Skeletal muscle satellite cell (primary cell): ENCODE measurements at regions not wholly inside any gene's neighbourhood (a gene's known extent, or its start where the extent isn't known, plus 50 kb on each side); places are given as distances from the start of the nearest gene placed in this dataset.

Source experiments
- H3K27me3 ChIP-seq: 2 replicates; pipeline ENCODE4 v1.7.0; 2013; ENCODE audit warnings: low read length; ENCODE audit not compliant: control insufficient read depth, insufficient read depth
- H3K36me3 ChIP-seq: 2 replicates; pipeline ENCODE4 v1.7.0; 2013; ENCODE audit warnings: mild to moderate bottlenecking, control low read depth, low read length; ENCODE audit not compliant: insufficient read depth
- H3K4me1 ChIP-seq: 2 replicates; pipeline ENCODE4 v1.7.0; 2013; ENCODE audit warnings: low read length; ENCODE audit not compliant: control insufficient read depth, insufficient read depth
- H3K4me2 ChIP-seq: 2 replicates; pipeline ENCODE4 v1.7.0; 2013; ENCODE audit warnings: mild to moderate bottlenecking, low read length
- H3K4me3 ChIP-seq: 2 replicates; pipeline ENCODE4 v1.7.0; 2013; ENCODE audit warnings: low read length
- H3K9ac ChIP-seq: 2 replicates; pipeline ENCODE4 v1.7.0; 2013; ENCODE audit warnings: mild to moderate bottlenecking, low read depth, low read length, moderate library complexity
- H3K9me3 ChIP-seq: replicated peaks from 2 replicates; pipeline ENCODE4 v1.7.0; 2013; ENCODE audit warnings: mild to moderate bottlenecking, control low read depth, low read length

- Histone ChIP-seq H3K27me3 (no peaks in the 10 kb centered on the region), H3K4me3 (no peak overlapping the region), H3K4me2 (no peak overlapping the region), H3K9ac (no peak overlapping the region), H3K36me3 (no peaks in the 10 kb centered on the region), H3K4me1 (peaks cover 12% of the 10 kb centered on the region), H3K9me3 (no peaks in the 10 kb centered on the region)
Observed at GRCh38 chr3:124383846-124384466, 346.3 kb upstream of the UMPS start.

GRCh38 chr3:124384527-124384926 is 345.7 kb upstream of the UMPS start:
- Histone ChIP-seq H3K4me2 (no peak overlapping the region), H3K27me3 (no peaks in the 10 kb centered on the region), H3K36me3 (no peaks in the 10 kb centered on the region), H3K4me3 (no peak overlapping the region), H3K9me3 (no peaks in the 10 kb centered on the region), H3K4me1 (peaks cover 12% of the 10 kb centered on the region), H3K9ac (no peak overlapping the region)

GRCh38 chr3:124385996-124386395 is 344.3 kb upstream of the UMPS start:
- Histone ChIP-seq H3K36me3 (no peaks in the 10 kb centered on the region), H3K4me2 (no peak overlapping the region), H3K4me1 (peaks cover 12% of the 10 kb centered on the region), H3K27me3 (no peaks in the 10 kb centered on the region), H3K9ac (no peak overlapping the region), H3K9me3 (no peaks in the 10 kb centered on the region), H3K4me3 (no peak overlapping the region)

GRCh38 chr3:124386996-124387595 is 343.2 kb upstream of the UMPS start:
- Histone ChIP-seq H3K4me1 (peaks cover 4% of the 10 kb centered on the region), H3K9me3 (no peaks in the 10 kb centered on the region), H3K27me3 (no peaks in the 10 kb centered on the region), H3K4me3 (no peak overlapping the region), H3K36me3 (no peaks in the 10 kb centered on the region), H3K4me2 (no peak overlapping the region), H3K9ac (no peak overlapping the region)

GRCh38 chr3:124391774-124392173 is 338.5 kb upstream of the UMPS start:
- Histone ChIP-seq H3K9me3 (no peaks in the 10 kb centered on the region), H3K9ac (no peak overlapping the region), H3K4me1 (no peaks in the 10 kb centered on the region), H3K36me3 (no peaks in the 10 kb centered on the region), H3K4me3 (no peak overlapping the region), H3K27me3 (no peaks in the 10 kb centered on the region), H3K4me2 (no peak overlapping the region)

- H3K4me1 ChIP-seq = no peaks in the 10 kb centered on the region
- no peak overlapping the region for H3K9ac ChIP-seq
- H3K27me3 ChIP-seq = no peaks in the 10 kb centered on the region
- H3K4me2 ChIP-seq = no peak overlapping the region
- H3K36me3 ChIP-seq = no peaks in the 10 kb centered on the region
- no peaks in the 10 kb centered on the region for H3K9me3 ChIP-seq
- H3K4me3 ChIP-seq = no peak overlapping the region
Observed at GRCh38 chr3:124393340-124393739, 336.9 kb upstream of the UMPS start.

GRCh38 chr3:124395162-124395561 is 335.1 kb upstream of the UMPS start:
- H3K9me3 ChIP-seq = no peaks in the 10 kb centered on the region
- no peak overlapping the region for H3K9ac ChIP-seq
- no peak overlapping the region for H3K4me3 ChIP-seq
- H3K4me2 ChIP-seq = no peak overlapping the region
- H3K36me3 ChIP-seq = no peaks in the 10 kb centered on the region
- H3K4me1 ChIP-seq = no peaks in the 10 kb centered on the region
- no peaks in the 10 kb centered on the region for H3K27me3 ChIP-seq

- Histone ChIP-seq H3K9me3 (no peaks in the 10 kb centered on the region), H3K36me3 (no peaks in the 10 kb centered on the region), H3K4me2 (no peak overlapping the region), H3K9ac (no peak overlapping the region), H3K4me1 (no peaks in the 10 kb centered on the region), H3K27me3 (no peaks in the 10 kb centered on the region), H3K4me3 (no peak overlapping the region)
Observed at GRCh38 chr3:124395584-124396338, 334.5 kb upstream of the UMPS start.

- no peaks in the 10 kb centered on the region for H3K27me3 ChIP-seq
- no peaks in the 10 kb centered on the region for H3K36me3 ChIP-seq
- no peak overlapping the region for H3K9ac ChIP-seq
Observed at GRCh38 chr3:124396339-124396950, 333.8 kb upstream of the UMPS start.

GRCh38 chr3:124397088-124397487 is 333.2 kb upstream of the UMPS start:
- Histone ChIP-seq H3K9ac (no peak overlapping the region), H3K4me2 (no peak overlapping the region), H3K9me3 (no peaks in the 10 kb centered on the region), H3K4me3 (no peak overlapping the region), H3K27me3 (no peaks in the 10 kb centered on the region), H3K36me3 (no peaks in the 10 kb centered on the region), H3K4me1 (peaks cover 2% of the 10 kb centered on the region)

More at GRCh38 chr3:124396339-124396950, 333.8 kb upstream of the UMPS start:
- Histone ChIP-seq H3K4me1 (no peaks in the 10 kb centered on the region), H3K4me3 (no peak overlapping the region), H3K4me2 (no peak overlapping the region), H3K9me3 (no peaks in the 10 kb centered on the region)

GRCh38 chr3:124398594-124398993 is 331.7 kb upstream of the UMPS start:
- Histone ChIP-seq H3K9ac (no peak overlapping the region), H3K36me3 (no peaks in the 10 kb centered on the region), H3K4me2 (no peak overlapping the region), H3K4me3 (no peak overlapping the region), H3K4me1 (peaks cover 2% of the 10 kb centered on the region), H3K9me3 (no peaks in the 10 kb centered on the region), H3K27me3 (no peaks in the 10 kb centered on the region)
